Ishikawa (cell line): ENCODE measurements at regions not wholly inside any gene's neighbourhood (a gene's known extent, or its start where the extent isn't known, plus 50 kb on each side); places are given as distances from the start of the nearest gene placed in this dataset.

Experiments
- CEBPB ChIP-seq: IDR thresholded peaks from 2 replicates; pipeline ENCODE4 v1.6.1; 2012
- CREB1 ChIP-seq: IDR thresholded peaks from 2 replicates; pipeline ENCODE4 v1.6.1; 2012; ENCODE audit warnings: low read depth
- EGR1 ChIP-seq: IDR thresholded peaks from 2 replicates; pipeline ENCODE4 v1.6.1; 2012
- EP300 ChIP-seq: IDR thresholded peaks from 2 replicates; pipeline ENCODE4 v1.6.1; 2012; ENCODE audit warnings: borderline replicate concordance
- FOXM1 ChIP-seq: IDR thresholded peaks from 2 replicates; pipeline ENCODE4 v1.6.1; 2012; ENCODE audit warnings: low read depth, borderline replicate concordance
- MAX ChIP-seq: IDR thresholded peaks from 2 replicates; pipeline ENCODE4 v1.6.1; 2012
- NFIC ChIP-seq: IDR thresholded peaks from 2 replicates; pipeline ENCODE4 v1.6.1; 2012
- RAD21 ChIP-seq: IDR thresholded peaks from 2 replicates; pipeline ENCODE4 v1.6.1; 2012; ENCODE audit warnings: low read depth
- REST ChIP-seq: IDR thresholded peaks from 2 replicates; pipeline ENCODE4 v1.6.1; 2012; ENCODE audit warnings: low read depth, mild to moderate bottlenecking
- TAF1 ChIP-seq: IDR thresholded peaks from 2 replicates; pipeline ENCODE4 v1.6.1; 2012; ENCODE audit warnings: low read depth, mild to moderate bottlenecking
- TCF12 ChIP-seq: IDR thresholded peaks from 2 replicates; pipeline ENCODE4 v1.6.1; 2012; ENCODE audit warnings: low read depth
- TEAD4 ChIP-seq: IDR thresholded peaks from 2 replicates; pipeline ENCODE4 v1.6.1; 2012
- USF1 ChIP-seq: IDR thresholded peaks from 2 replicates; pipeline ENCODE4 v1.6.1; 2012
- YY1 ChIP-seq: IDR thresholded peaks from 2 replicates; pipeline ENCODE4 v1.6.1; 2012; ENCODE audit warnings: low read depth
- ZBTB7A ChIP-seq: IDR thresholded peaks from 2 replicates; pipeline ENCODE4 v1.6.1; 2012; ENCODE audit warnings: low read depth

- TF ChIP-seq CEBPB (no peak), REST (no peak), TAF1 (no peak), NFIC (no peak), TEAD4 (no peak), EGR1 (no peak), MAX (no peak), YY1 (no peak), RAD21 (no peak), ZBTB7A (no peak), USF1 (no peak), CREB1 (no peak), EP300 (no peak), TCF12 (no peak), FOXM1 (no peak)
Observed at GRCh38 chr5:163889369-163889768, 383.9 kb downstream of the MAT2B start.

- TF ChIP-seq NFIC, result no peak
- no peak for TF ChIP-seq RAD21
Observed at GRCh38 chr5:163890261-163890660, 384.8 kb downstream of the MAT2B start.

- TF ChIP-seq RAD21 (no peak), ZBTB7A (no peak), YY1 (no peak), TEAD4 (no peak), USF1 (no peak), NFIC (no peak), CREB1 (no peak), REST (no peak), EGR1 (no peak), TAF1 (no peak), TCF12 (no peak), MAX (no peak), EP300 (no peak), FOXM1 (no peak), CEBPB (no peak)
Observed at GRCh38 chr5:163893281-163893680, 387.9 kb downstream of the MAT2B start.

- TF ChIP-seq TCF12, result no peak
- TF ChIP-seq NFIC, result no peak
- no peak for TF ChIP-seq CEBPB
- TF ChIP-seq TEAD4, result no peak
- TF ChIP-seq EGR1, result no peak
- no peak for TF ChIP-seq CREB1
Observed at GRCh38 chr5:163894645-163895044, 389.2 kb downstream of the MAT2B start.

GRCh38 chr5:163898873-163899272 lies 393.5 kb downstream of the MAT2B start:
- TF ChIP-seq TEAD4 (no peak), YY1 (no peak), FOXM1 (no peak), TCF12 (no peak), NFIC (no peak), RAD21 (no peak), TAF1 (no peak), CEBPB (no peak), MAX (no peak), CREB1 (no peak), REST (no peak), EP300 (no peak), EGR1 (no peak), ZBTB7A (no peak), USF1 (no peak)
